Nucleus accumbens (tissue), 56 donors: ENCODE measurements at regions not wholly inside any gene's neighbourhood (a gene's known extent, or its start where the extent isn't known, plus 50 kb on each side); places are given as distances from the start of the nearest gene placed in this dataset.
"Not testable (repeated sequence)": the region's sequence is repeated elsewhere in the genome, so short reads cannot be mapped to it uniquely, and the experiment has no call there.

Source experiments
- DNase-seq, 56 donors: peaks; one replicate each; lab custom pipeline; 2025; lab: John Stamatoyannopoulos, UW

GRCh38 chr4:95898226-95898625, 58.3 kb downstream of the PDHA2 start:
- DNase-seq = no peak

GRCh38 chr4:95909211-95909610, 69.3 kb downstream of the PDHA2 start:
- DNase-seq = no peak

GRCh38 chr4:95910749-95911148, 70.9 kb downstream of the PDHA2 start:
- DNase-seq = no peak

- DNase-seq = no peak
Measured at GRCh38 chr4:95921470-95921869, 81.6 kb downstream of the PDHA2 start.

- no peak for DNase-seq
Measured at GRCh38 chr4:95929448-95930064, 89.7 kb downstream of the PDHA2 start.

GRCh38 chr4:95939141-95939540, 99.2 kb downstream of the PDHA2 start:
- no peak for DNase-seq

- DNase-seq = no peak
Measured at GRCh38 chr4:95949136-95949765, 109.4 kb downstream of the PDHA2 start.

- DNase-seq = no peak
Measured at GRCh38 chr4:95949808-95950207, 109.9 kb downstream of the PDHA2 start.

- not testable (repeated sequence) for DNase-seq
Measured at GRCh38 chr4:95952538-95952937, 112.6 kb downstream of the PDHA2 start.

GRCh38 chr4:95956094-95956493, 116.2 kb downstream of the PDHA2 start:
- no peak for DNase-seq

- DNase-seq = no peak
Measured at GRCh38 chr4:95957054-95957453, 117.2 kb downstream of the PDHA2 start.

GRCh38 chr4:95957759-95958158, 117.9 kb downstream of the PDHA2 start:
- no peak for DNase-seq

- DNase-seq = no peak
Measured at GRCh38 chr4:95959182-95959581, 119.3 kb downstream of the PDHA2 start.

- DNase-seq = no peak
Measured at GRCh38 chr4:95959633-95960032, 119.7 kb downstream of the PDHA2 start.

GRCh38 chr4:95963456-95963855, 123.6 kb downstream of the PDHA2 start:
- DNase-seq = no peak

- DNase-seq = no peak
Measured at GRCh38 chr4:95979961-95980876, 140.3 kb downstream of the PDHA2 start.

- no peak for DNase-seq
Measured at GRCh38 chr4:95980877-95981360, 141.0 kb downstream of the PDHA2 start.

GRCh38 chr4:95981591-95981990, 141.7 kb downstream of the PDHA2 start:
- no peak for DNase-seq

GRCh38 chr4:95982516-95982915, 142.6 kb downstream of the PDHA2 start:
- no peak for DNase-seq

- DNase-seq = no peak
Measured at GRCh38 chr4:95984081-95984480, 144.2 kb downstream of the PDHA2 start.

- DNase-seq = no peak
Measured at GRCh38 chr4:95985051-95985450, 145.2 kb downstream of the PDHA2 start.
